ENCODE measurements at regions not wholly inside any gene's neighbourhood (a gene's known extent, or its start where the extent isn't known, plus 50 kb on each side); places are given as distances from the start of the nearest gene placed in this dataset.

GRCh38 chr1:36602184-36602583 is 119.5 kb upstream of the CSF3R start:
- no peak for DNase-seq (ENCODE audit: insufficient read length)
- TF ChIP-seq TAF1 (IDR thresholded peaks at IDR 0.05; ENCODE audit: borderline replicate concordance, low read depth, low read length) (no peak), POLR2A (IDR thresholded peaks at IDR 0.05; ENCODE audit: low read depth, low read length) (no peak), POLR2AphosphoS5 (IDR thresholded peaks at IDR 0.05; ENCODE audit: low read depth, low read length) (no peak)
- no peak for FAIRE-seq

- FAIRE-seq (no peak), DNase-seq (ENCODE audit: insufficient read length) (no peak)
These were observed 117.1 kb upstream of the CSF3R start for GRCh38 chr1:36599828-36600227.

GRCh38 chr1:36597514-36597913 is 114.8 kb upstream of the CSF3R start:
- no peak for DNase-seq (ENCODE audit: insufficient read length)
- TF ChIP-seq POLR2AphosphoS5 (IDR thresholded peaks at IDR 0.05; ENCODE audit: low read depth, low read length) (no peak), TAF1 (IDR thresholded peaks at IDR 0.05; ENCODE audit: borderline replicate concordance, low read depth, low read length) (no peak), POLR2A (IDR thresholded peaks at IDR 0.05; ENCODE audit: low read depth, low read length) (no peak)
- no peak for FAIRE-seq

More at GRCh38 chr1:36599828-36600227, 117.1 kb upstream of the CSF3R start:
- TF ChIP-seq TAF1 (IDR thresholded peaks at IDR 0.05; ENCODE audit: borderline replicate concordance, low read depth, low read length) (no peak), POLR2AphosphoS5 (IDR thresholded peaks at IDR 0.05; ENCODE audit: low read depth, low read length) (no peak), POLR2A (IDR thresholded peaks at IDR 0.05; ENCODE audit: low read depth, low read length) (no peak)

GRCh38 chr1:36595921-36596320 is 113.2 kb upstream of the CSF3R start:
- FAIRE-seq (no peak), DNase-seq (ENCODE audit: insufficient read length) (no peak)
- TF ChIP-seq TAF1 (IDR thresholded peaks at IDR 0.05; ENCODE audit: borderline replicate concordance, low read depth, low read length): no peak

GRCh38 chr1:36595349-36595748 is 112.6 kb upstream of the CSF3R start:
- DNase-seq (ENCODE audit: insufficient read length) (no peak), FAIRE-seq (no peak)

GRCh38 chr1:36594023-36594422 is 111.3 kb upstream of the CSF3R start:
- DNase-seq (ENCODE audit: insufficient read length) (no peak), FAIRE-seq (no peak)
- TF ChIP-seq POLR2AphosphoS5 (IDR thresholded peaks at IDR 0.05; ENCODE audit: low read depth, low read length): no peak
- no peak for TF ChIP-seq TAF1 (IDR thresholded peaks at IDR 0.05; ENCODE audit: borderline replicate concordance, low read depth, low read length)
- no peak for TF ChIP-seq POLR2A (IDR thresholded peaks at IDR 0.05; ENCODE audit: low read depth, low read length)

More at GRCh38 chr1:36595349-36595748, 112.6 kb upstream of the CSF3R start:
- no peak for TF ChIP-seq TAF1 (IDR thresholded peaks at IDR 0.05; ENCODE audit: borderline replicate concordance, low read depth, low read length)
- TF ChIP-seq POLR2AphosphoS5 (IDR thresholded peaks at IDR 0.05; ENCODE audit: low read depth, low read length): no peak
- no peak for TF ChIP-seq POLR2A (IDR thresholded peaks at IDR 0.05; ENCODE audit: low read depth, low read length)

GRCh38 chr1:36591278-36591677 is 108.6 kb upstream of the CSF3R start:
- DNase-seq (ENCODE audit: insufficient read length) (no peak), FAIRE-seq (no peak)
- no peak for TF ChIP-seq TAF1 (IDR thresholded peaks at IDR 0.05; ENCODE audit: borderline replicate concordance, low read depth, low read length)
- no peak for TF ChIP-seq POLR2A (IDR thresholded peaks at IDR 0.05; ENCODE audit: low read depth, low read length)
- no peak for TF ChIP-seq POLR2AphosphoS5 (IDR thresholded peaks at IDR 0.05; ENCODE audit: low read depth, low read length)

GRCh38 chr1:36590771-36591170 is 108.1 kb upstream of the CSF3R start:
- TF ChIP-seq TAF1 (IDR thresholded peaks at IDR 0.05; ENCODE audit: borderline replicate concordance, low read depth, low read length) (no peak), POLR2AphosphoS5 (IDR thresholded peaks at IDR 0.05; ENCODE audit: low read depth, low read length) (no peak), POLR2A (IDR thresholded peaks at IDR 0.05; ENCODE audit: low read depth, low read length) (no peak)
- no peak for FAIRE-seq
- no peak for DNase-seq (ENCODE audit: insufficient read length)

- no peak for DNase-seq (ENCODE audit: insufficient read length)
- no peak for TF ChIP-seq POLR2A (IDR thresholded peaks at IDR 0.05; ENCODE audit: low read depth, low read length)
- FAIRE-seq: no peak
These were observed 107.6 kb upstream of the CSF3R start for GRCh38 chr1:36590264-36590663.

GRCh38 chr1:36588972-36589371 is 106.3 kb upstream of the CSF3R start:
- TF ChIP-seq TAF1 (IDR thresholded peaks at IDR 0.05; ENCODE audit: borderline replicate concordance, low read depth, low read length) (no peak), POLR2A (IDR thresholded peaks at IDR 0.05; ENCODE audit: low read depth, low read length) (no peak), POLR2AphosphoS5 (IDR thresholded peaks at IDR 0.05; ENCODE audit: low read depth, low read length) (no peak)
- FAIRE-seq (no peak), DNase-seq (ENCODE audit: insufficient read length) (no peak)

- DNase-seq (ENCODE audit: insufficient read length): no peak
- no peak for FAIRE-seq
- TF ChIP-seq POLR2A (IDR thresholded peaks at IDR 0.05; ENCODE audit: low read depth, low read length) (no peak), POLR2AphosphoS5 (IDR thresholded peaks at IDR 0.05; ENCODE audit: low read depth, low read length) (no peak), TAF1 (IDR thresholded peaks at IDR 0.05; ENCODE audit: borderline replicate concordance, low read depth, low read length) (no peak)
These were observed 103.1 kb upstream of the CSF3R start for GRCh38 chr1:36585569-36586548.

- FAIRE-seq (no peak), DNase-seq (ENCODE audit: insufficient read length) (no peak)
- no peak for TF ChIP-seq TAF1 (IDR thresholded peaks at IDR 0.05; ENCODE audit: borderline replicate concordance, low read depth, low read length)
These were observed 102.3 kb upstream of the CSF3R start for GRCh38 chr1:36584874-36585453.
